GM23338 (cell line): ENCODE measurements at regions not wholly inside any gene's neighbourhood (a gene's known extent, or its start where the extent isn't known, plus 50 kb on each side); places are given as distances from the start of the nearest gene placed in this dataset.

Source experiments
- ATAC-seq: fragments of 200-7000 bp; cut with Tn5 transposase; 3 replicates; pipeline ENCODE4 v1.9.1; 2020
- DNase-seq: peaks from one replicate; pipeline ENCODE4 v3.0.0-alpha.2; 2015; ENCODE audit warnings: low spot score
- H2AFZ ChIP-seq: fragments of 200-600 bp; sonication (generic); 2 replicates; pipeline ENCODE4 v1.8.0; 2016; ENCODE audit warnings: antibody characterized with exemption, mild to moderate bottlenecking, moderate library complexity
- H3F3A ChIP-seq: fragments of 200-600 bp; sonication (generic); replicated peaks from 2 replicates; pipeline ENCODE4 v1.8.0; 2017; ENCODE audit warnings: antibody characterized with exemption, mixed run types, low read depth
- H3K27ac ChIP-seq: fragments of 200-600 bp; sonication (generic); 2 replicates; pipeline ENCODE4 v1.6.1; 2016; ENCODE audit warnings: low read depth
- H3K27me3 ChIP-seq: fragments of 200-600 bp; sonication (generic); 2 replicates; pipeline ENCODE4 v1.8.0; 2016; ENCODE audit warnings: mild to moderate bottlenecking, mixed run types, moderate library complexity; ENCODE audit not compliant: insufficient read depth
- H3K36me3 ChIP-seq: fragments of 200-600 bp; sonication (generic); 2 replicates; pipeline ENCODE4 v1.8.0; 2016; ENCODE audit warnings: mild to moderate bottlenecking; ENCODE audit not compliant: insufficient read depth
- H3K4me1 ChIP-seq: fragments of 200-600 bp; sonication (generic); 2 replicates; pipeline ENCODE4 v1.8.0; 2016; ENCODE audit warnings: mild to moderate bottlenecking, moderate library complexity; ENCODE audit not compliant: insufficient read depth
- H3K4me2 ChIP-seq: fragments of 200-600 bp; sonication (generic); 2 replicates; pipeline ENCODE4 v1.7.1; 2017; ENCODE audit warnings: mixed run types
- H3K4me3 ChIP-seq: fragments of 200-600 bp; sonication (generic); 2 replicates; pipeline ENCODE4 v1.6.1; 2016; ENCODE audit warnings: mixed run types
- H3K79me2 ChIP-seq: fragments of 200-600 bp; sonication (generic); replicated peaks from 2 replicates; pipeline ENCODE4 v1.8.0; 2017; ENCODE audit warnings: mild to moderate bottlenecking; ENCODE audit not compliant: insufficient read depth
- H3K9me2 ChIP-seq: fragments of 200-600 bp; sonication (generic); 2 replicates; pipeline ENCODE4 v1.8.0; 2017; ENCODE audit not compliant: insufficient read depth
- H4K20me1 ChIP-seq: fragments of 200-600 bp; sonication (generic); replicated peaks from 2 replicates; pipeline ENCODE4 v1.8.0; 2017; ENCODE audit warnings: mild to moderate bottlenecking; ENCODE audit not compliant: insufficient read depth
- H3K27ac Mint-ChIP-seq: 2 replicates; pipeline ENCODE4 v1.8.0; 2020; ENCODE audit warnings: inconsistent platforms, mild to moderate bottlenecking, moderate library complexity, mixed read lengths
- H3K27me3 Mint-ChIP-seq: 3 replicates; pipeline ENCODE4 v1.8.0; 2022; ENCODE audit warnings: low read depth, mild to moderate bottlenecking, moderate library complexity, mixed read lengths, inconsistent platforms; ENCODE audit not compliant: insufficient read depth, poor library complexity
- H3K36me3 Mint-ChIP-seq: 3 replicates; pipeline ENCODE4 v1.8.0; 2021; ENCODE audit warnings: low read depth, mild to moderate bottlenecking, inconsistent platforms, moderate library complexity, mixed read lengths
- H3K4me1 Mint-ChIP-seq: 3 replicates; pipeline ENCODE4 v1.8.0; 2020; ENCODE audit warnings: mild to moderate bottlenecking, inconsistent platforms, mixed read lengths
- H3K4me3 Mint-ChIP-seq: 3 replicates; pipeline ENCODE4 v1.8.0; 2021; ENCODE audit warnings: moderate library complexity, mild to moderate bottlenecking, inconsistent platforms, mixed read lengths
- H3K9me3 Mint-ChIP-seq: 3 replicates; pipeline ENCODE4 v1.8.0; 2020; ENCODE audit warnings: moderate library complexity, mild to moderate bottlenecking, inconsistent platforms, mixed read lengths
- ETS1 ChIP-seq: IDR thresholded peaks from 2 replicates; pipeline ENCODE4 v1.6.1; 2016; ENCODE audit warnings: antibody characterized with exemption
- EZH2 ChIP-seq: fragments of 200-600 bp; sonication (generic); IDR thresholded peaks from one replicate; pipeline ENCODE4 v1.8.0; 2017; ENCODE audit warnings: antibody characterized with exemption, mild to moderate bottlenecking, low read depth; ENCODE audit not compliant: unreplicated experiment
- JUNB ChIP-seq: IDR thresholded peaks from one replicate; pipeline ENCODE4 v1.6.1; 2016; ENCODE audit warnings: antibody characterized with exemption; ENCODE audit not compliant: unreplicated experiment
- POLR2AphosphoS5 ChIP-seq: IDR thresholded peaks from 2 replicates; pipeline ENCODE4 v1.6.1; 2016; ENCODE audit warnings: antibody characterized with exemption, low read depth
- REST ChIP-seq: IDR thresholded peaks from one replicate; pipeline ENCODE4 v1.6.1; 2018; ENCODE audit warnings: antibody characterized with exemption; ENCODE audit not compliant: unreplicated experiment
- STAT1 ChIP-seq: IDR thresholded peaks from one replicate; pipeline ENCODE4 v1.6.1; 2016; ENCODE audit warnings: antibody characterized with exemption; ENCODE audit not compliant: unreplicated experiment
- ZNF114 ChIP-seq: fragments of 250-450 bp; sonication (Bioruptor Pico); IDR thresholded peaks from 2 replicates; pipeline ENCODE4 v1.5.0; 2020; ENCODE audit warnings: mild to moderate bottlenecking, moderate library complexity
- ZNF331 ChIP-seq: fragments of 250-450 bp; sonication (Bioruptor Pico); IDR thresholded peaks from 2 replicates; pipeline ENCODE4 v1.5.0; 2020; ENCODE audit warnings: low read depth, mild to moderate bottlenecking, moderate library complexity

- TF ChIP-seq REST = no peak
- no peak for TF ChIP-seq POLR2AphosphoS5
- TF ChIP-seq STAT1 = no peak
- TF ChIP-seq ZNF331 (CRISPR knock-in tag) = no peak
- TF ChIP-seq ETS1 = no peak
- TF ChIP-seq JUNB = no peak
- no peak for TF ChIP-seq ZNF114 (CRISPR knock-in tag)
Observed at GRCh38 chr10:44118500-44118899, 266.4 kb downstream of the CXCL12 start (continued).

GRCh38 chr10:44116474-44116873 is 268.4 kb downstream of the CXCL12 start:
- ATAC-seq (no peak), DNase-seq (no peak)
- no peak for TF ChIP-seq EZH2
- no peak for TF ChIP-seq JUNB
- TF ChIP-seq REST = no peak
- no peaks in the 10 kb centered on the region for H3K27me3 ChIP-seq
- H3K36me3 ChIP-seq = 0 out of 2 replicates have a peak, but pooled peaks cover 2% of the 10 kb centered on the region
- Mint-ChIP-seq H3K27ac (no peak overlapping the region), H3K4me3 (no peak overlapping the region), H3K9me3 (peaks cover 27% of the 10 kb centered on the region), H3K27me3 (peaks cover 15% of the 10 kb centered on the region), H3K36me3 (peaks cover 27% of the 10 kb centered on the region), H3K4me1 (peaks cover 9% of the 10 kb centered on the region; the same call in 2 of the 3 replicates)
- no peak overlapping the region for H3K4me3 ChIP-seq
- no peaks in the 10 kb centered on the region for H3F3A ChIP-seq
- H4K20me1 ChIP-seq = no peaks in the 10 kb centered on the region
- H3K27ac ChIP-seq = no peak overlapping the region
- peaks cover 5% of the 10 kb centered on the region; the same call in 1 of the 2 replicates for H3K4me1 ChIP-seq
- no peak overlapping the region for H3K4me2 ChIP-seq
- H2AFZ ChIP-seq = no peak overlapping the region
- H3K9me2 ChIP-seq = peaks cover 9% of the 10 kb centered on the region
- H3K79me2 ChIP-seq = no peaks in the 10 kb centered on the region
